GM12878 (cell line): ENCODE measurements at regions not wholly inside any gene's neighbourhood (a gene's known extent, or its start where the extent isn't known, plus 50 kb on each side); places are given as distances from the start of the nearest gene placed in this dataset.

ENCODE experiments used
- ATAC-seq: fragments of 200-7000 bp; cut with Tn5 transposase; 3 replicates; pipeline ENCODE4 v1.9.1; 2020; ENCODE audit warnings: mild to moderate bottlenecking, moderate library complexity
- BruUV-seq: library from RNA; stranded (reverse); fragments of 400-500 nt; replicated peaks from 2 replicates; lab custom pipeline; 2021; lab: Mats Ljungman, UMichigan
- CTCF ChIA-PET: fragments of 300-600 bp; sonication (Branson Sonifier 250); formaldehyde crosslinking; extraction: SDS; loops from one replicate; lab custom pipeline; 2021; ENCODE audit warnings: inconsistent platforms; lab: Yijun Ruan, JAX
- POLR2A ChIA-PET: fragments of 350-600 bp; formaldehyde crosslinking; extraction: SDS; loops from one replicate; lab custom pipeline; 2021; ENCODE audit warnings: inconsistent platforms; lab: Charles Lee
- RAD21 ChIA-PET: fragments of 300-600 bp; sonication (Branson Sonifier 250); formaldehyde crosslinking; loops from one replicate; lab custom pipeline; 2023; ENCODE audit warnings: antibody characterized with exemption; ENCODE audit not compliant: unreplicated experiment; lab: Charles Lee
- SMC1A ChIA-PET: fragments of 300-600 bp; sonication (Branson Sonifier 250); formaldehyde crosslinking; loops from one replicate; lab custom pipeline; 2023; ENCODE audit not compliant: unreplicated experiment, uncharacterized antibody; lab: Charles Lee
- DNase-seq: peaks from one replicate; pipeline ENCODE4 v3.0.0-alpha.2; 2011; ENCODE audit warnings: low read depth, low spot score
- FAIRE-seq: peaks from 3 replicates; lab custom pipeline; 2011; peaks lifted over from hg19 to GRCh38; lab: Jason Lieb, UNC
- H2AFZ ChIP-seq: 2 replicates; pipeline ENCODE4 v1.6.0; 2011; ENCODE audit warnings: low read depth, low read length, control low read depth; ENCODE audit not compliant: control insufficient read depth
- H3K27ac ChIP-seq: 2 replicates; pipeline ENCODE4 v1.5.1; 2011; ENCODE audit warnings: control low read depth; ENCODE audit not compliant: control insufficient read depth, insufficient read depth
- H3K27me3 ChIP-seq, 2 experiments: replicated peaks in 1 of 2; 2 replicates each; pipeline versions ENCODE4 v1.6.0 to v1.6.1; 2011; ENCODE audit warnings: low read length in 1 of 2; ENCODE audit not compliant: control insufficient read depth in 2 of 2, insufficient read depth in 2 of 2
- H3K36me3 ChIP-seq, 2 experiments: 2 replicates each; pipeline ENCODE4 v1.5.1; 2011; ENCODE audit warnings: low read length in 1 of 2; ENCODE audit not compliant: control insufficient read depth in 2 of 2, insufficient read depth in 2 of 2
- H3K4me1 ChIP-seq: 2 replicates; pipeline ENCODE4 v1.6.1; 2011; ENCODE audit warnings: mild to moderate bottlenecking, low read length, moderate library complexity, mixed read lengths; ENCODE audit not compliant: control insufficient read depth, insufficient read depth
- H3K4me2 ChIP-seq: 2 replicates; pipeline ENCODE4 v1.6.0; 2011; ENCODE audit warnings: control low read depth; ENCODE audit not compliant: control insufficient read depth, insufficient read depth
- H3K4me3 ChIP-seq: fragments of 200-600 bp; sonication (generic); 2 replicates; pipeline ENCODE4 v1.5.1; 2016
- H3K79me2 ChIP-seq: 2 replicates; pipeline ENCODE4 v1.6.0; 2011; ENCODE audit warnings: low read length; ENCODE audit not compliant: control insufficient read depth, insufficient read depth
- H3K9ac ChIP-seq: 2 replicates; pipeline ENCODE4 v1.8.0; 2011; ENCODE audit warnings: low read length, control low read depth, mixed read lengths; ENCODE audit not compliant: control insufficient read depth, insufficient read depth
- H3K9me3 ChIP-seq: replicated peaks from 3 replicates; pipeline ENCODE4 v1.5.1; 2011; ENCODE audit warnings: mild to moderate bottlenecking, low read length; ENCODE audit not compliant: control insufficient read depth, insufficient read depth
- H4K20me1 ChIP-seq: 2 replicates; pipeline ENCODE4 v1.6.0; 2011; ENCODE audit not compliant: control insufficient read depth, insufficient read depth
- ATF3 ChIP-seq: IDR thresholded peaks from 2 replicates; pipeline ENCODE4 v1.6.1; 2011; ENCODE audit warnings: low read depth, mild to moderate bottlenecking, low read length, moderate library complexity, borderline replicate concordance; ENCODE audit errors: extremely low read depth
- CBX3 ChIP-seq: fragments of 200-600 bp; sonication (generic); IDR thresholded peaks from 2 replicates; pipeline ENCODE4 v1.6.1; 2016; ENCODE audit warnings: low read depth, borderline replicate concordance
- CHD1 ChIP-seq: IDR thresholded peaks from 2 replicates; pipeline ENCODE4 v1.6.1; 2012; ENCODE audit warnings: low read depth, low read length, improper control_type of control experiment
- CHD4 ChIP-seq: fragments of 200-600 bp; sonication (generic); IDR thresholded peaks from 2 replicates; pipeline ENCODE4 v1.6.1; 2016; ENCODE audit warnings: mild to moderate bottlenecking
- CREB1 ChIP-seq: IDR thresholded peaks from 2 replicates; pipeline ENCODE4 v1.6.1; 2012; ENCODE audit warnings: low read depth, mild to moderate bottlenecking, inconsistent platforms
- CTCF ChIP-seq, 3 experiments: IDR thresholded peaks in 2 of 3; conservative IDR thresholded peaks in 1 of 3; 2 replicates each; pipeline ENCODE4 v1.5.1; 2011; ENCODE audit warnings: low read depth in 3 of 3, low read length in 3 of 3, mild to moderate bottlenecking in 3 of 3, control low read depth in 2 of 3, moderate library complexity in 2 of 3, inconsistent platforms in 1 of 3, mixed read lengths in 1 of 3; ENCODE audit not compliant: control insufficient read depth in 2 of 3, insufficient read depth in 1 of 3; ENCODE audit errors: extremely low read depth in 1 of 3
- FOXM1 ChIP-seq: IDR thresholded peaks from 2 replicates; pipeline ENCODE4 v1.6.1; 2012; ENCODE audit warnings: low read depth, mild to moderate bottlenecking, inconsistent platforms, low read length, moderate library complexity
- IRF4 ChIP-seq: IDR thresholded peaks from 2 replicates; pipeline ENCODE4 v1.6.1; 2011; ENCODE audit warnings: low read depth, low read length
- MYC ChIP-seq: IDR thresholded peaks from 2 replicates; pipeline ENCODE4 v1.6.1; 2011; ENCODE audit warnings: mild to moderate bottlenecking, low read length, moderate library complexity, inconsistent platforms; ENCODE audit not compliant: insufficient read depth, insufficient replicate concordance, insufficient read length, severe bottlenecking
- NKRF ChIP-seq: fragments of 450-650 bp; conservative IDR thresholded peaks from 2 replicates; pipeline ENCODE4 v1.6.1; 2017; ENCODE audit warnings: mild to moderate bottlenecking, moderate library complexity
- PML ChIP-seq: IDR thresholded peaks from 2 replicates; pipeline ENCODE4 v1.6.1; 2012; ENCODE audit warnings: low read length, inconsistent platforms
- SMARCA5 ChIP-seq: fragments of 450-650 bp; IDR thresholded peaks from 2 replicates; pipeline ENCODE4 v1.6.1; 2017; ENCODE audit warnings: mild to moderate bottlenecking
- SP1 ChIP-seq: IDR thresholded peaks from one replicate; pipeline ENCODE4 v1.6.1; 2011; ENCODE audit warnings: low read depth, low read length
- SUZ12 ChIP-seq: fragments of 200-600 bp; sonication (generic); IDR thresholded peaks from one replicate; pipeline ENCODE4 v1.6.1; 2018; ENCODE audit warnings: antibody characterized with exemption, mild to moderate bottlenecking; ENCODE audit not compliant: unreplicated experiment
- TCF7 ChIP-seq: IDR thresholded peaks from 2 replicates; pipeline ENCODE4 v1.6.1; 2014; ENCODE audit warnings: antibody characterized with exemption, borderline replicate concordance
- WGBS: methylation state at CpG from one replicate; pipeline ENCODE4 v1.1.6; 2016; ENCODE audit warnings: low lambda C conversion rate; ENCODE audit not compliant: insufficient replicate concordance, insufficient coverage; ENCODE audit errors: missing lambda C conversion rate; 5-methylcytosine and 5-hydroxymethylcytosine counted together
- in situ Hi-C: fragments of 300-500 bp; cut with MboI; formaldehyde crosslinking; loops from 9 replicates; pipeline ENCODE4 v1.14.3; 2018; ENCODE audit warnings: mixed read lengths
- intact Hi-C: fragments of 100-400 bp; cut with micrococcal nuclease; formaldehyde crosslinking; loops from one replicate; pipeline ENCODE4 v1.14.2; 2022; ENCODE audit not compliant: unreplicated experiment

DNA sequence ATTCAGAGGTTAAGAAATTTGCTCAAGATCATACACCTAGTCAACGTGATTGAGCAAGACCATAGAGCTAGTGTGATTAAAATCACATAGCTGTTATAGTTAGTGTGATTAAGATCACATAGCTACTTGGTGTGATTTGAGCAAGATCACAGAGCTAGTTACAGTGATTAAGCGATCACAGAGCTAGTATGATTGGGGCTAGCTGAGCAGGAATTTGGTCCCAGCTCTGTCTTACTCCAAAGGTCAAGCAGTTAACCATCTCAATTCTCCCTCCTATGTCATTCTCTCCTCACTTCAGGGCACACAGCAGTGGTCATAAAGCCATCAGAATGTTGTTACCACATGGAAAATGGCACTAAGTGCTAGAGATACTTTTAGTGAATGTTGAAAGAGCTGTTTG is 158.2 kb downstream of the SPTSSA start (continued):
- no peak for TF ChIP-seq CREB1
- TF ChIP-seq, all 136 proteins: peak for 0

- in situ Hi-C loops, result loop anchor here (5.0 kb wide), 1 partner anchor 465 kb away; no protein-coding TSS in a partner anchor
- no peak for DNase-seq
- no peak overlapping the region for H3K27ac ChIP-seq
- no TSS peak for BruUV-seq
- POLR2A ChIA-PET, result no interaction called here
- no peak overlapping the region for H2AFZ ChIP-seq
- SMC1A ChIA-PET, result interaction anchor here (1.4 to 2.5 kb wide), 5 partner anchors 204 to 827 kb away, joined by 3 to 12 read pairs (median 7); no protein-coding TSS in a partner anchor
- H3K4me3 ChIP-seq, result no peak overlapping the region
- no peak for FAIRE-seq
- no peaks in the 10 kb centered on the region for H3K36me3 ChIP-seq
- H3K79me2 ChIP-seq, result no peaks in the 10 kb centered on the region
- H3K9ac ChIP-seq, result no peak overlapping the region
- no peaks in the 10 kb centered on the region; the same call in 2 of the 3 replicates for H3K9me3 ChIP-seq
- RAD21 ChIA-PET, result interaction anchor here (1.5 to 4.1 kb wide), 2 partner anchors 204 to 462 kb away, joined by 4 to 18 read pairs; no protein-coding TSS in a partner anchor
- H4K20me1 ChIP-seq, result no peaks in the 10 kb centered on the region
- CTCF ChIA-PET, result interaction anchor here (0.9 to 7.2 kb wide), 11 partner anchors 11 to 1727 kb away, joined by 3 to 76 read pairs (median 7); no protein-coding TSS in a partner anchor
- TF ChIP-seq IRF4, result no peak
- no peak for TF ChIP-seq NKRF
- no peak for TF ChIP-seq MYC
- TF ChIP-seq PML, result no peak
- no peak for TF ChIP-seq SP1
- TF ChIP-seq CHD1, result no peak
- no peak for TF ChIP-seq CTCF (IDR thresholded peaks at IDR 0.05 in 2 of 3, conservative IDR thresholded peaks at IDR 0.05 in 1 of 3; ENCODE audit: control insufficient read depth in 2 of 3, extremely low read depth in 1 of 3, insufficient read depth in 1 of 3, low read depth in 3 of 3, low read length in 3 of 3)
- no peak for TF ChIP-seq SUZ12
- TF ChIP-seq FOXM1, result no peak
- TF ChIP-seq CHD4, result no peak
- TF ChIP-seq CBX3, result no peak
- no peak for TF ChIP-seq TCF7
- no peak for TF ChIP-seq ATF3
- TF ChIP-seq SMARCA5, result no peak
- intact Hi-C loops, result loop anchor here (10.0 kb wide), 2 partner anchors 208 to 828 kb away; no protein-coding TSS in a partner anchor
- ATAC-seq, result no peak
- H3K4me1 ChIP-seq, result no peaks in the 10 kb centered on the region
- H3K27me3 ChIP-seq, result no peaks in the 10 kb centered on the region
- 45% methylated on average over 6 of the region's 6 CpGs for WGBS
- H3K4me2 ChIP-seq, result no peak overlapping the region
These were observed 159.4 kb downstream of the SPTSSA start for GRCh38 chr14:34302654-34303053.
